IMR-90 (cell line): ENCODE measurements at regions not wholly inside any gene's neighbourhood (a gene's known extent, or its start where the extent isn't known, plus 50 kb on each side); places are given as distances from the start of the nearest gene placed in this dataset.

Experiments used
- ATAC-seq: fragments of 200-7000 bp; cut with Tn5 transposase; 2 replicates; pipeline ENCODE4 v1.9.1; 2020; ENCODE audit warnings: low read depth, mild to moderate bottlenecking, moderate library complexity
- BruUV-seq: library from RNA; stranded (reverse); fragments of 400-500 nt; replicated peaks from 2 replicates; lab custom pipeline; 2021; lab: Mats Ljungman, UMichigan
- CTCF ChIA-PET: fragments of 300-600 bp; formaldehyde crosslinking; extraction: SDS; loops from one replicate; lab custom pipeline; 2021; ENCODE audit warnings: antibody characterized with exemption; lab: Yijun Ruan, JAX
- POLR2A ChIA-PET: fragments of 300-600 bp; sonication (Branson Sonifier 250); formaldehyde crosslinking; loops from one replicate; lab custom pipeline; 2022; ENCODE audit warnings: antibody characterized with exemption; ENCODE audit not compliant: unreplicated experiment; lab: Charles Lee
- DNase-seq: peaks from one replicate; pipeline ENCODE4 v3.0.0; 2013
- H2AFZ ChIP-seq: replicated peaks from 2 replicates; pipeline ENCODE3; 2013; ENCODE audit warnings: low read length, mild to moderate bottlenecking; ENCODE audit not compliant: poor library complexity
- H2AK5ac ChIP-seq: 2 replicates; pipeline ENCODE4 v1.6.1; 2013; ENCODE audit warnings: low read depth, low read length, inconsistent platforms
- H2AK9ac ChIP-seq: replicated peaks from 2 replicates; pipeline ENCODE3; 2013; ENCODE audit warnings: mild to moderate bottlenecking, low read depth, low read length, moderate library complexity; ENCODE audit not compliant: poor library complexity
- H2BK120ac ChIP-seq: 2 replicates; pipeline ENCODE4 v1.6.1; 2013; ENCODE audit warnings: low read depth, low read length, inconsistent platforms
- H2BK15ac ChIP-seq: 3 replicates; pipeline ENCODE4 v1.6.1; 2013; ENCODE audit warnings: low read depth, low read length, inconsistent platforms
- H2BK20ac ChIP-seq: 2 replicates; pipeline ENCODE4 v1.6.1; 2013; ENCODE audit warnings: low read depth, mild to moderate bottlenecking, inconsistent platforms, low read length, moderate library complexity
- H2BK5ac ChIP-seq: 2 replicates; pipeline ENCODE4 v1.6.1; 2013; ENCODE audit warnings: mild to moderate bottlenecking, low read depth, low read length, inconsistent platforms; ENCODE audit not compliant: poor library complexity, severe bottlenecking
- H3K14ac ChIP-seq: replicated peaks from 2 replicates; pipeline ENCODE4 v1.6.1; 2013; ENCODE audit warnings: low read depth, low read length, inconsistent platforms
- H3K18ac ChIP-seq: 2 replicates; pipeline ENCODE4 v1.6.1; 2013; ENCODE audit warnings: low read depth, low read length, control low read depth
- H3K23ac ChIP-seq: 2 replicates; pipeline ENCODE4 v1.6.1; 2013; ENCODE audit warnings: low read depth, low read length, inconsistent platforms
- H3K27ac ChIP-seq: 2 replicates; pipeline ENCODE4 v1.5.1; 2013; ENCODE audit warnings: mild to moderate bottlenecking, control low read depth, low read length; ENCODE audit not compliant: insufficient read depth
- H3K27me3 ChIP-seq: 2 replicates; pipeline ENCODE4 v1.6.1; 2013; ENCODE audit warnings: low read length; ENCODE audit not compliant: control insufficient read depth, insufficient read depth
- H3K36me3 ChIP-seq: 2 replicates; pipeline ENCODE4 v1.6.1; 2013; ENCODE audit warnings: low read length, mixed read lengths; ENCODE audit not compliant: control insufficient read depth, insufficient read depth
- H3K4ac ChIP-seq: 2 replicates; pipeline ENCODE4 v1.6.1; 2013; ENCODE audit warnings: low read depth, low read length, inconsistent platforms
- H3K4me1 ChIP-seq: 2 replicates; pipeline ENCODE4 v1.6.1; 2013; ENCODE audit warnings: low read length, mixed read lengths; ENCODE audit not compliant: control insufficient read depth, insufficient read depth
- H3K4me2 ChIP-seq: 2 replicates; pipeline ENCODE4 v1.6.1; 2013; ENCODE audit warnings: low read depth, mild to moderate bottlenecking, control low read depth, low read length, moderate library complexity
- H3K4me3 ChIP-seq: 2 replicates; pipeline ENCODE4 v1.5.1; 2013; ENCODE audit warnings: low read depth, mild to moderate bottlenecking, control low read depth, low read length, moderate library complexity; ENCODE audit not compliant: insufficient read depth
- H3K56ac ChIP-seq: 2 replicates; pipeline ENCODE4 v1.6.1; 2013; ENCODE audit warnings: low read length, inconsistent platforms; ENCODE audit not compliant: insufficient read depth; ENCODE audit errors: extremely low read depth
- H3K79me1 ChIP-seq, 2 experiments: 2 replicates each; pipeline ENCODE4 v1.6.1; 2013; ENCODE audit warnings: low read length in 2 of 2, inconsistent platforms in 1 of 2, low read depth in 1 of 2
- H3K9ac ChIP-seq: 2 replicates; pipeline ENCODE4 v1.6.1; 2013; ENCODE audit warnings: low read depth, low read length, control low read depth
- H3K9me1 ChIP-seq: 2 replicates; pipeline ENCODE4 v1.6.1; 2013; ENCODE audit warnings: low read length, inconsistent platforms; ENCODE audit not compliant: insufficient read depth
- H3K9me3 ChIP-seq: 2 replicates; pipeline ENCODE4 v1.6.1; 2013; ENCODE audit warnings: low read length; ENCODE audit not compliant: control insufficient read depth, insufficient read depth
- H4K20me1 ChIP-seq: 2 replicates; pipeline ENCODE4 v1.6.1; 2013; ENCODE audit warnings: low read length, inconsistent platforms; ENCODE audit not compliant: insufficient read depth
- H4K5ac ChIP-seq: 2 replicates; pipeline ENCODE4 v1.6.1; 2013; ENCODE audit warnings: mild to moderate bottlenecking, low read depth, low read length, control low read depth
- H4K8ac ChIP-seq, 2 experiments: 2 replicates each; pipeline ENCODE4 v1.6.1; 2013; ENCODE audit warnings: low read depth in 2 of 2, low read length in 2 of 2, control low read depth in 1 of 2, inconsistent platforms in 1 of 2
- H4K91ac ChIP-seq: 2 replicates; pipeline ENCODE4 v1.6.1; 2013; ENCODE audit warnings: low read depth, low read length, inconsistent platforms; ENCODE audit not compliant: insufficient read depth
- BHLHE40 ChIP-seq: fragments of 150-350 bp; IDR thresholded peaks from 2 replicates; pipeline ENCODE4 v1.6.1; 2016; ENCODE audit warnings: mild to moderate bottlenecking, low read depth, low read length
- CEBPB ChIP-seq: IDR thresholded peaks from 2 replicates; pipeline ENCODE4 v1.6.1; 2012; ENCODE audit warnings: low read depth, low read length, improper control_type of control experiment
- CHD1 ChIP-seq: IDR thresholded peaks from 2 replicates; pipeline ENCODE4 v1.6.1; 2012; ENCODE audit warnings: low read depth, low read length, improper control_type of control experiment
- CTCF ChIP-seq: conservative IDR thresholded peaks from 2 replicates; pipeline ENCODE4 v1.5.1; 2012; ENCODE audit warnings: mild to moderate bottlenecking, low read depth, low read length, improper control_type of control experiment
- ELK1 ChIP-seq: fragments of 150-350 bp; IDR thresholded peaks from 2 replicates; pipeline ENCODE4 v1.6.1; 2016; ENCODE audit warnings: low read depth, mild to moderate bottlenecking, low read length, moderate library complexity, borderline replicate concordance
- FOS ChIP-seq: fragments of 150-350 bp; IDR thresholded peaks from 2 replicates; pipeline ENCODE4 v1.6.1; 2016; ENCODE audit warnings: low read depth, low read length
- MAFK ChIP-seq: IDR thresholded peaks from 2 replicates; pipeline ENCODE4 v1.6.1; 2012; ENCODE audit warnings: low read depth, low read length, improper control_type of control experiment
- MAZ ChIP-seq: IDR thresholded peaks from 2 replicates; pipeline ENCODE4 v1.6.1; 2012; ENCODE audit warnings: low read depth, mild to moderate bottlenecking, low read length, improper control_type of control experiment, moderate library complexity, borderline replicate concordance
- MXI1 ChIP-seq: IDR thresholded peaks from 2 replicates; pipeline ENCODE4 v1.6.1; 2012; ENCODE audit warnings: low read depth, mild to moderate bottlenecking, low read length, moderate library complexity, borderline replicate concordance
- NFE2L2 ChIP-seq: fragments of 150-350 bp; IDR thresholded peaks from 2 replicates; pipeline ENCODE4 v1.6.1; 2016; ENCODE audit warnings: low read depth, mild to moderate bottlenecking, low read length
- POLR2A ChIP-seq: IDR thresholded peaks from 2 replicates; pipeline ENCODE4 v1.6.1; 2012; ENCODE audit warnings: mild to moderate bottlenecking, low read depth, low read length
- RAD21 ChIP-seq: IDR thresholded peaks from 2 replicates; pipeline ENCODE4 v1.6.1; 2012; ENCODE audit warnings: low read length, improper control_type of control experiment
- RCOR1 ChIP-seq: IDR thresholded peaks from 2 replicates; pipeline ENCODE4 v1.6.1; 2012; ENCODE audit warnings: mild to moderate bottlenecking, low read length, improper control_type of control experiment; ENCODE audit not compliant: insufficient replicate concordance
- RFX5 ChIP-seq: IDR thresholded peaks from 2 replicates; pipeline ENCODE4 v1.8.0; 2012; ENCODE audit warnings: low read depth, mild to moderate bottlenecking, low read length, moderate library complexity
- SMC3 ChIP-seq: fragments of 150-350 bp; IDR thresholded peaks from 2 replicates; pipeline ENCODE4 v1.6.1; 2016; ENCODE audit warnings: low read depth, mild to moderate bottlenecking, antibody characterized with exemption, low read length, moderate library complexity
- USF2 ChIP-seq: fragments of 150-350 bp; IDR thresholded peaks from 2 replicates; pipeline ENCODE4 v1.6.1; 2017; ENCODE audit warnings: mild to moderate bottlenecking, antibody characterized with exemption, low read length, low read depth
- dilution Hi-C: fragments of 300-500 bp; cut with HindIII; formaldehyde crosslinking; loops from one replicate; pipeline ENCODE4 v1.14.3; 2018; ENCODE audit warnings: low sequenced_read_pairs; ENCODE audit not compliant: unreplicated experiment
- in situ Hi-C: fragments of 300-500 bp; cut with MboI; formaldehyde crosslinking; loops from 3 replicates; pipeline ENCODE4 v1.14.3; 2019; ENCODE audit warnings: low sequenced_read_pairs, inconsistent platforms, mixed read lengths
- intact Hi-C: fragments of 100-400 bp; cut with micrococcal nuclease; formaldehyde crosslinking; loops from 2 replicates; pipeline ENCODE4 v1.10.0; 2022

GRCh38 chr3:145387211-145387610 lies 773.8 kb downstream of the PLOD2 start:
- BruUV-seq: no TSS peak
- no peak overlapping the region for H2AK5ac ChIP-seq
- dilution Hi-C loops (no loop called here), in situ Hi-C loops (no loop called here), intact Hi-C loops (no loop called here)
- no peaks in the 10 kb centered on the region for H3K36me3 ChIP-seq
- H3K14ac ChIP-seq: no peak overlapping the region
- H2AK9ac ChIP-seq: no peak overlapping the region
- no peak overlapping the region for H4K8ac ChIP-seq
- no peaks in the 10 kb centered on the region for H3K27me3 ChIP-seq
- no peak overlapping the region for H2BK15ac ChIP-seq
- H3K4ac ChIP-seq: no peak overlapping the region
- no peaks in the 10 kb centered on the region for H3K9me1 ChIP-seq
- no peak overlapping the region for H3K18ac ChIP-seq
- no peak overlapping the region for H3K23ac ChIP-seq
- ATAC-seq (no peak), DNase-seq (no peak)
- ChIA-PET CTCF (no interaction called here), POLR2A (no interaction called here)
- no peak overlapping the region for H3K27ac ChIP-seq
- no peak overlapping the region for H2BK20ac ChIP-seq
- no peak overlapping the region for H2AFZ ChIP-seq
- no peak overlapping the region for H2BK120ac ChIP-seq
- no peak overlapping the region for H2BK5ac ChIP-seq
- H3K4me2 ChIP-seq: no peak overlapping the region
- no peak overlapping the region for H4K5ac ChIP-seq
- H4K20me1 ChIP-seq: no peaks in the 10 kb centered on the region
- H3K9me3 ChIP-seq: peaks cover 2% of the 10 kb centered on the region
- no peak overlapping the region for H3K56ac ChIP-seq
- H3K79me1 ChIP-seq: no peaks in the 10 kb centered on the region
- TF ChIP-seq CEBPB (no peak), MXI1 (no peak), MAZ (no peak), RFX5 (no peak), BHLHE40 (no peak), CHD1 (no peak), POLR2A (no peak), NFE2L2 (no peak), FOS (no peak), CTCF (no peak), MAFK (no peak), SMC3 (no peak), RCOR1 (no peak), RAD21 (no peak), ELK1 (no peak), USF2 (no peak)
- H4K91ac ChIP-seq: no peak overlapping the region
- no peak overlapping the region for H3K9ac ChIP-seq
- no peak overlapping the region for H3K4me3 ChIP-seq
- H3K4me1 ChIP-seq: no peaks in the 10 kb centered on the region
